Body of pancreas (tissue), 4 donors: ENCODE measurements at regions not wholly inside any gene's neighbourhood (a gene's known extent, or its start where the extent isn't known, plus 50 kb on each side); places are given as distances from the start of the nearest gene placed in this dataset.

Experiments used
- ATAC-seq: fragments of 150-250 bp; one replicate; pipeline ENCODE4 v1.9.1; 2016
- DNase-seq, 4 donors: peaks; one replicate each; pipeline ENCODE4 v3.0.0-alpha.2; 2019
- H3K27ac ChIP-seq, 4 donors: fragments of 200-600 bp; sonication (generic); 1 replicate in 3 of 4; 2 replicates in 1 of 4; pipeline versions ENCODE4 v1.5.1 to v1.6.1; 2016 to 2019; ENCODE audit warnings: mild to moderate bottlenecking in 1 of 4, mixed read lengths in 1 of 4, moderate library complexity in 1 of 4
- H3K27me3 ChIP-seq, 2 donors: fragments of 200-600 bp; sonication (generic); one replicate each; pipeline ENCODE4 v1.6.0; 2016; ENCODE audit warnings: mild to moderate bottlenecking in 1 of 2
- H3K36me3 ChIP-seq, 2 donors: fragments of 200-600 bp; sonication (generic); replicated peaks in 1 of 2; 2 replicates each; pipeline ENCODE4 v1.5.1; 2016; ENCODE audit warnings: low read depth in 2 of 2; ENCODE audit not compliant: insufficient read depth in 1 of 2
- H3K4me1 ChIP-seq: fragments of 200-600 bp; sonication (generic); one replicate; pipeline ENCODE4 v1.6.0; 2016
- H3K4me3 ChIP-seq, 2 donors: fragments of 200-600 bp; sonication (generic); 1 replicate in 1 of 2; 2 replicates in 1 of 2; pipeline ENCODE4 v1.5.1; 2016 to 2019
- H3K9me3 ChIP-seq, 3 donors: fragments of 200-600 bp; sonication (generic); 1 replicate in 2 of 3; 2 replicates in 1 of 3; pipeline ENCODE4 v1.5.1; 2016
- POLR2A ChIP-seq, 3 donors: fragments of 450-650 bp; IDR thresholded peaks; one replicate each; pipeline ENCODE4 v1.6.1; 2016; ENCODE audit warnings: antibody characterized with exemption in 3 of 3, mild to moderate bottlenecking in 2 of 3
- WGBS, 2 donors: methylation state at CpG; one replicate each; pipeline ENCODE4 v1.1.5; 2017; 5-methylcytosine and 5-hydroxymethylcytosine counted together
- intact Hi-C: fragments of 100-400 bp; cut with DNase I; formaldehyde crosslinking; loops from one replicate; pipeline ENCODE4 v1.15.1; 2023
- TF ChIP-seq, protein P1 (sequence below), 7 experiments: fragments of 450-650 bp in 4 of 7; fragments of 200-600 bp in 3 of 7; sonication (generic) in 3 of 7; IDR thresholded peaks; one replicate each; pipeline ENCODE4 v1.5.1; 2016 to 2019; ENCODE audit warnings: antibody characterized with exemption in 7 of 7

DNA sequence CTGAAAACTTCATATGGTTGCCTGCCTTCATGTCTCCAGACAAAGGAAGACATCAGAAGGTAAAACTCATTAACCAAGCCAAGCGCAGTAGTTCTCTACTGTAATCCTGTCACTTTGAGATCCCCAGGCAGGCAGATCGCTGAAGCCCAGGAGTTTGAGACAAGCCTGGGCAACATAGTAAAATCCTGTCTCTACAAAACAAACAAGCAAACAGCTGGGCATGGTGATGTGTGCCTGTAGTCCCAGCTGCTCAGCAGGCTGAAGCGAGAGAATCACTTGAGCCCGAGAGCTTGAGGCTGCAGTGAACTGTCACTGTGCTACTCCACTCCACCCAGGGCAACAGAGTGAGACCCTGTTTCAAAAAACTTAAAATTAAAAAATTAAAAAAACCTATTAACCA, 467.4 kb upstream of the SORCS1 start:
- H3K4me3 ChIP-seq: no peak overlapping the region

GRCh38 chr10:107626862-107627261, 462.4 kb upstream of the SORCS1 start:
- Histone ChIP-seq H3K27me3 (no peaks in the 10 kb centered on the region), H3K27ac (no peak overlapping the region), H3K9me3 (no peaks in the 10 kb centered on the region), H3K36me3 (no peaks in the 10 kb centered on the region), H3K4me1 (no peaks in the 10 kb centered on the region), H3K4me3 (no peak overlapping the region)
- DNase-seq: no peak
- WGBS, 2 donors: 63 to 73% methylated on average over 3 of the region's 3 CpGs
- no peak for ATAC-seq
- TF ChIP-seq, protein P1, sequence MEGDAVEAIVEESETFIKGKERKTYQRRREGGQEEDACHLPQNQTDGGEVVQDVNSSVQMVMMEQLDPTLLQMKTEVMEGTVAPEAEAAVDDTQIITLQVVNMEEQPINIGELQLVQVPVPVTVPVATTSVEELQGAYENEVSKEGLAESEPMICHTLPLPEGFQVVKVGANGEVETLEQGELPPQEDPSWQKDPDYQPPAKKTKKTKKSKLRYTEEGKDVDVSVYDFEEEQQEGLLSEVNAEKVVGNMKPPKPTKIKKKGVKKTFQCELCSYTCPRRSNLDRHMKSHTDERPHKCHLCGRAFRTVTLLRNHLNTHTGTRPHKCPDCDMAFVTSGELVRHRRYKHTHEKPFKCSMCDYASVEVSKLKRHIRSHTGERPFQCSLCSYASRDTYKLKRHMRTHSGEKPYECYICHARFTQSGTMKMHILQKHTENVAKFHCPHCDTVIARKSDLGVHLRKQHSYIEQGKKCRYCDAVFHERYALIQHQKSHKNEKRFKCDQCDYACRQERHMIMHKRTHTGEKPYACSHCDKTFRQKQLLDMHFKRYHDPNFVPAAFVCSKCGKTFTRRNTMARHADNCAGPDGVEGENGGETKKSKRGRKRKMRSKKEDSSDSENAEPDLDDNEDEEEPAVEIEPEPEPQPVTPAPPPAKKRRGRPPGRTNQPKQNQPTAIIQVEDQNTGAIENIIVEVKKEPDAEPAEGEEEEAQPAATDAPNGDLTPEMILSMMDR (IDR thresholded peaks at IDR 0.05): no peak
- TF ChIP-seq POLR2A (IDR thresholded peaks at IDR 0.05): no peak
- intact Hi-C loops: no loop called here

More for the DNA sequence above, 467.4 kb upstream of the SORCS1 start:
- DNase-seq: no peak
- H3K4me1 ChIP-seq: no peaks in the 10 kb centered on the region
- no peaks in the 10 kb centered on the region for H3K36me3 ChIP-seq
- H3K9me3 ChIP-seq: no peaks in the 10 kb centered on the region
- H3K27me3 ChIP-seq: no peaks in the 10 kb centered on the region
- H3K27ac ChIP-seq: no peak overlapping the region
- TF ChIP-seq POLR2A (IDR thresholded peaks at IDR 0.05): no peak
- TF ChIP-seq, protein P1 (IDR thresholded peaks at IDR 0.05): no peak
- WGBS, 2 donors: 71 to 79% methylated on average over 4 of the region's 4 CpGs
- intact Hi-C loops: no loop called here
- no peak for ATAC-seq

DNA sequence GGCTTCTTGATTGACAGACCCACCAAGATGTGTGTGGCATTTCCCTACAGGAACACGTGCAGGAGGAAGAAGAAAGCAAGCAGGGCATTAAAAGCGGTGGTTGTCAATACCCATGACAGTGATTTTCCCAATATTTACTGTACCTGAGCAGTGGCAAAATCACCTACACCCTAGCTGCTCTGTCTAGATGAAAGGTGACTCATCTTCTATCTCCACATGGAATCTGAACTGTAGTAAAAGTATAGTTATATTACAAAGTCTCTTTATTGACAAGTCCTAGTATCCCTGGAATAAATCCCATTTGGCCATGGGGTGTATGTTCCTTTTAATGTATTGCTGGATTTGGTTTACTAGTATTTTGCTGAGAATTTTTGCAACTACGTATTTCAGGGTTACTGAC, 458.8 kb upstream of the SORCS1 start:
- H3K9me3 ChIP-seq: no peaks in the 10 kb centered on the region
- no peaks in the 10 kb centered on the region for H3K27me3 ChIP-seq
- WGBS, 2 donors: 72 to 76% methylated on average over 3 of the region's 3 CpGs
- DNase-seq (no peak), ATAC-seq (no peak)
- no peaks in the 10 kb centered on the region for H3K4me1 ChIP-seq
- no peaks in the 10 kb centered on the region for H3K36me3 ChIP-seq
- H3K27ac ChIP-seq: no peak overlapping the region
- intact Hi-C loops: no loop called here
- H3K4me3 ChIP-seq: no peak overlapping the region
- TF ChIP-seq, protein P1 (IDR thresholded peaks at IDR 0.05): no peak
- no peak for TF ChIP-seq POLR2A (IDR thresholded peaks at IDR 0.05)

DNA sequence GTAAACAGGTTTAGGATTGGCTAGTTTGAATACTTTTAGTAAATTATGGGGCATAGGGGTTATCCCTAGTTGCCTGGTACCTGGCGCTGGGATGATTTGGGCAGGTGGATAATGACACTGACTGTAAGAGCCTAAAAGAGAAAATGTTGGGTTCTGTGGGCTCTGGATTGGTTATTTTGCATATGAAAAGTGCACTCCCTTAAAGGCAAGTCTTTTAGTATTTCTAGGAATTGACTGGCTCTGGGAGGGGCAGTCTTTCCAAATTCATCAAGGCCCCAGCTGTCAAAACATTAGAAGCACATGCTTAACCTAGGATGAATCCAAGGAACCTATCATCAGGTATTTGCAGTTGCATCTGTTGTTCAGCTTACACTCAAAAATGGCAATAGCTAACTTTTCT, 454.6 kb upstream of the SORCS1 start:
- intact Hi-C loops: no loop called here
- no peaks in the 10 kb centered on the region for H3K36me3 ChIP-seq
- no peaks in the 10 kb centered on the region for H3K27me3 ChIP-seq
- WGBS, 2 donors: 81 to 95% methylated on average over 1 of the region's 1 CpG
- TF ChIP-seq, protein P1 (IDR thresholded peaks at IDR 0.05): no peak
- no peak for TF ChIP-seq POLR2A (IDR thresholded peaks at IDR 0.05)
- ATAC-seq: no peak
- no peak overlapping the region for H3K27ac ChIP-seq
- no peaks in the 10 kb centered on the region for H3K4me1 ChIP-seq
- no peak for DNase-seq
- H3K9me3 ChIP-seq: no peaks in the 10 kb centered on the region
- H3K4me3 ChIP-seq: no peak overlapping the region

DNA sequence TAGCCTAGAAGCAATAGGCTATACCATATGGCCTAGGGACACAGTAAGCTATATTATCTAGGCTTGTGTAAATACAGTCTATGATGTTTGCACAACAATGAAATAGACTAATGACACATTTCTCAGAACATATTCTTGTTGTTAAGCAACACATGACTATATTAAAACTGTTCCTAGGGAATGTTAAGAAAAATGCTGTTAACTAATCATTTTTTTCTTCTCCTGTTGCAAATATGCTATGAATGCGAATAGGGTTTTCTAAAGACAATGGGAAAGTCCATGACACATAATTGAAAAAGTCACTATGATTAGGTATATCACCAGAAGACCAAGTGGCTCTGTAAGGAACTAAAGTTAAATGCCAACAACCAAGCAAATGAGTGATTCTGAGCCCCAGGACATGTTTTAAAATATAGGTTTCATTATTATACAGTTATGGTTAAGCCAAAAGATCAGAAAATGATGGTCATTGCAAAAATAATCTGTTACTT, 454.0 kb upstream of the SORCS1 start:
- no peaks in the 10 kb centered on the region for H3K36me3 ChIP-seq
- H3K4me1 ChIP-seq: no peaks in the 10 kb centered on the region
- ATAC-seq (no peak), DNase-seq (no peak)
- intact Hi-C loops: no loop called here
- H3K27ac ChIP-seq: no peak overlapping the region
- no peaks in the 10 kb centered on the region for H3K27me3 ChIP-seq
- whole genome bisulfite sequencing, 2 donors: 74 to 85% methylated on average over 1 of the region's 1 CpG
- no peak overlapping the region for H3K4me3 ChIP-seq
- no peak for TF ChIP-seq POLR2A (IDR thresholded peaks at IDR 0.05)
- TF ChIP-seq, protein P1 (IDR thresholded peaks at IDR 0.05): no peak
- no peaks in the 10 kb centered on the region for H3K9me3 ChIP-seq
